ENCODE measurements at regions not wholly inside any gene's neighbourhood (a gene's known extent, or its start where the extent isn't known, plus 50 kb on each side); places are given as distances from the start of the nearest gene placed in this dataset.
A peak's percentile ranks its signal among the peaks of the same experiment; 100 is the strongest.

DNA sequence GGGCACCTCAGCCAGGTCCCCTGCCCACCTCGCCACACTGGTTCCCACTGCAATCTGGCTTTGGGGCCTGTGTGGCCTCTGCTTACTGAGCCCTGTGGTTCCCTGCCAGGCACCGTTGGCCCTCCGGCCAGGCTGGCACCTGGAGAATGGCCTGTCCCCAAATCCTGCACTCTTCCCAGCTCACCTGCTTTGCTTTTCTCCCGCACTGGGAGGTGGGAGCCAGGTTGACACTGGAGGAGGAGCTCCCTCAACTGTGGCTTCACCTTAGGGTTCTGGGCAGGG, 97.0 kb downstream of the SCGB2B2 start:
- Mint-ChIP-seq H3K36me3 (ENCODE audit: unreplicated experiment) (no peaks in the 10 kb centered on the region), H3K4me3 (ENCODE audit: unreplicated experiment) (no peak overlapping the region), H3K9me3 (ENCODE audit: unreplicated experiment) (peaks cover 10% of the 10 kb centered on the region), H3K27me3 (ENCODE audit: unreplicated experiment) (no peaks in the 10 kb centered on the region), H3K27ac (ENCODE audit: unreplicated experiment) (no peak overlapping the region), H3K4me1 (ENCODE audit: unreplicated experiment) (no peaks in the 10 kb centered on the region)
- no peak for DNase-seq (ENCODE audit: extremely low spot score, unreplicated experiment)
- TF ChIP-seq CTCF (IDR thresholded peaks at IDR 0.05), result no peak

GRCh38 chr19:34579281-34580054, 97.5 kb downstream of the SCGB2B2 start:
- Mint-ChIP-seq H3K27ac (ENCODE audit: unreplicated experiment) (no peak overlapping the region), H3K4me3 (ENCODE audit: unreplicated experiment) (no peak overlapping the region), H3K27me3 (ENCODE audit: unreplicated experiment) (no peaks in the 10 kb centered on the region), H3K9me3 (ENCODE audit: unreplicated experiment) (peaks cover 10% of the 10 kb centered on the region), H3K4me1 (ENCODE audit: unreplicated experiment) (no peaks in the 10 kb centered on the region), H3K36me3 (ENCODE audit: unreplicated experiment) (no peaks in the 10 kb centered on the region)
- no peak for DNase-seq (ENCODE audit: extremely low spot score, unreplicated experiment)
- TF ChIP-seq CTCF (IDR thresholded peaks at IDR 0.05), result no peak

GRCh38 chr19:34578751-34579150, 97.2 kb downstream of the WTIP start:
- H3K36me3 Mint-ChIP-seq (ENCODE audit: unreplicated experiment), result no peaks in the 10 kb centered on the region
- no peaks in the 10 kb centered on the region for H3K27me3 Mint-ChIP-seq (ENCODE audit: unreplicated experiment)
- H3K4me3 Mint-ChIP-seq (ENCODE audit: unreplicated experiment), result no peak overlapping the region
- H3K27ac Mint-ChIP-seq (ENCODE audit: unreplicated experiment), result no peak overlapping the region
- no peaks in the 10 kb centered on the region for H3K4me1 Mint-ChIP-seq (ENCODE audit: unreplicated experiment)
- peaks cover 10% of the 10 kb centered on the region for H3K9me3 Mint-ChIP-seq (ENCODE audit: unreplicated experiment)
- TF ChIP-seq CTCF (IDR thresholded peaks at IDR 0.05), result no peak
- DNase-seq (ENCODE audit: extremely low spot score, unreplicated experiment), result no peak

DNA sequence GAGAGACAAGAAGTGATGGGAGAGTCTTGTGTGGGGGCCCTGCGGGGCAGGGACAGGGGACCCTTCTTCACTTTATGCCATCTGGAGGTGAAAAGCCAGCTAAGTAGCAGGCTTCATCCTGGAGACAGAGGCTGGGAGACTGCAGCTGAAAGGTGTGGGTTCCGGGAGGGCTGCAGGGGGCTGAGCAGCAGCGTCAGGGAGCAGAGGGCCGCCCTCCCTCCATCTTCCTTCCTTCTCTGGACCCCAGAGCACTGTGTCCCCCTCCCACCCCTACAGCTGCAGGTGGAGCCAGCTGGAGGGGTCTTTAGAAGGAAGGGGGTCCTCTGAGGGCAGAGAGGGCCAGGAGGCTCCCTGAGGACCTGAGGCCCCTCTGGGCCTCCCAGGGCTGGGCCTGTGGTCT, 96.6 kb downstream of the WTIP start:
- no peak overlapping the region for H3K27ac Mint-ChIP-seq (ENCODE audit: unreplicated experiment)
- H3K27me3 Mint-ChIP-seq (ENCODE audit: unreplicated experiment), result no peaks in the 10 kb centered on the region
- H3K36me3 Mint-ChIP-seq (ENCODE audit: unreplicated experiment), result no peaks in the 10 kb centered on the region
- no peak for DNase-seq (ENCODE audit: extremely low spot score, unreplicated experiment)
- H3K4me3 Mint-ChIP-seq (ENCODE audit: unreplicated experiment), result no peak overlapping the region
- TF ChIP-seq CTCF (IDR thresholded peaks at IDR 0.05), result no peak
- H3K9me3 Mint-ChIP-seq (ENCODE audit: unreplicated experiment), result peaks cover 10% of the 10 kb centered on the region
- H3K4me1 Mint-ChIP-seq (ENCODE audit: unreplicated experiment), result no peaks in the 10 kb centered on the region

DNA sequence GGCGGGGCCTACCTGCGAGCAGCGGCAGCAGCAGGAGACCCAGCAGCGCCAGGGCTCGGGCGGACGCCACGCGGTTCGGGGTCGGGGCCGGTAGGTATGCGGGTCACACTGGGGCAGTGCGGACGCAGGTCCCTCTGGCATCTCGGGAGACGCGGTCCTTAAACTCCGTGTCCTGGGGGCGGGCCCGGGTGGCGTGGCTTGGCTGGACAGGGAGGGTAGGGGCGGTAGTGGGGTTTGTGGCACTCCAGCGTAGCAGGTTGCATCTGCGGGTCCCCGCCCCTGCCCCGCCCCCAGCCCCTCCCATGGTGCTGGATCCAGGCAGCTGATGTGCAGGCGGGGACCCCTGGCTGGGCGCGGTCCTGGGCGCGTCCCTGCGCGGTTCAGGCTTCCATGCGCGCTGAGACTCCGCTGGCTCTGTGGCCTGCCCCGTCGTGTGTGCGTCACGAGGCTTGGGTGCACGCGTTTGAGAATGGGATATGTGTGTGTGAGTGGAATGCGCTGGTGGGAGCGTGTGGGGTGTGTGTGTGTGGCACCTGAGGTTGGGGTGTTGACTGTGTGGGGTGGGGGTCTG, 96.1 kb downstream of the WTIP start:
- TF ChIP-seq CTCF (IDR thresholded peaks at IDR 0.05), result no peak
- H3K27ac Mint-ChIP-seq (ENCODE audit: unreplicated experiment), result no peak overlapping the region
- no peaks in the 10 kb centered on the region for H3K36me3 Mint-ChIP-seq (ENCODE audit: unreplicated experiment)
- no peaks in the 10 kb centered on the region for H3K27me3 Mint-ChIP-seq (ENCODE audit: unreplicated experiment)
- no peaks in the 10 kb centered on the region for H3K4me1 Mint-ChIP-seq (ENCODE audit: unreplicated experiment)
- no peak overlapping the region for H3K4me3 Mint-ChIP-seq (ENCODE audit: unreplicated experiment)
- peak; percentile 84 for DNase-seq (ENCODE audit: extremely low spot score, unreplicated experiment)
- peaks cover 12% of the 10 kb centered on the region for H3K9me3 Mint-ChIP-seq (ENCODE audit: unreplicated experiment)
